DMS53 treated with DMSO at 0.1 percent for 48 hours (cell line): ENCODE measurements at regions not wholly inside any gene's neighbourhood (a gene's known extent, or its start where the extent isn't known, plus 50 kb on each side); places are given as distances from the start of the nearest gene placed in this dataset.

ENCODE experiments used
- DNase-seq: peaks from one replicate; lab custom pipeline; 2025; ENCODE audit not compliant: unreplicated experiment; lab: John Stamatoyannopoulos, UW

DNA sequence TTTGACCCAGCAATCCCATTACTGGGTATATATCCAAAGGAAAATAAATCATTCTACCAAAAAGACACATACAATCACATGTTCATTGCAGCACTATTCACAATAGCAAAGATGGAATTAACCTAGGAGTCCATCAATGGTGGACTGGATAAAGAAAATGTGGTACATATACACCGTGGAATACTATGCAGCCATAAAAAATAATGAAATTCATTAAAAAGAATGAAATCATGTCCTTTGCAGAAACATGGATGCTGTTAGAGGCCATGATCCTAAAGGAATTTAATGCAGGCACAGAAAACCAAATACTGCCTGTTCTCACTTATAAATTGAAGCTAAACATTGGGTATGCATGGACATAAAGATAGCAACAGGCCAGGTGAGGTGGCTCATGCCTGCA lies 61.9 kb upstream of the BMP6 start:
- DNase-seq: no peak

DNA sequence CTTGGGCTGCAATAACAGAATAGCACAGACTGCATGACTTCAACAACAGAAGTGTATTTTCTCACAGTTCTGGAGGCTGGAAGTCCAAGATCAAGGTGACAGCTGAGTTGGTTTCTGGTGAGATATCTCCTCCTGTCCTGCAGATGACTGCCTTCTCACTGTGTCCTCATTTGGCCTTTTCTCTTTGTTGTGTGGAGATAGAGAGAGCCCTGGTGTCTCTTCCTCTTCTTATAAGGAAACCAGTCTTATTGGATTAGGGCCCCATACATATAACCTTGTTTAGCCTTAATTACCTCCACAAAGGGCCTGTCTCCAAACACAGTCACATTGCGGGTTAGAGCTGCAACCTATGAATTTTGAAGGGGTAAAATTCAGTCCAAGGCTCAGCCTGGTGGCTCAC lies 57.0 kb upstream of the BMP6 start:
- no peak for DNase-seq

DNA sequence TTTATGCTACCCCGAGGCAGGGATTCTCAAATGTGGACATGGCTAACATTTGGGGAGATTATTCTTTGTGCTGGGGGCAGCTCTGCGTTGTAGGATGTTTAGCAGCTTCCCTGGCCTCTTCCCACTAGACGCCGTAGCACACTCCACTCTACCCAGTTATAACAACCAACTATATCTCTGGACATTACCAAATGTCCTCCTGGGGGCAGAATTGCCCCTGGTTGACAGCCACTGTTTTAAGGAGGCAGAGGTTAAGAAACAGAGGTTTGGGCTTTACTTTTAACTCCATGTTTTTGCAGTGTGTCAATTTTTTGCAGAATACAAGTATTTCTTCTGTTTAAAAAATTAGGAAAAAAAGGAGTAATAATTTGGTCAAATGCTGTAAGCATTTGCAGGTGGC lies 56.2 kb upstream of the BMP6 start:
- DNase-seq: no peak

DNA sequence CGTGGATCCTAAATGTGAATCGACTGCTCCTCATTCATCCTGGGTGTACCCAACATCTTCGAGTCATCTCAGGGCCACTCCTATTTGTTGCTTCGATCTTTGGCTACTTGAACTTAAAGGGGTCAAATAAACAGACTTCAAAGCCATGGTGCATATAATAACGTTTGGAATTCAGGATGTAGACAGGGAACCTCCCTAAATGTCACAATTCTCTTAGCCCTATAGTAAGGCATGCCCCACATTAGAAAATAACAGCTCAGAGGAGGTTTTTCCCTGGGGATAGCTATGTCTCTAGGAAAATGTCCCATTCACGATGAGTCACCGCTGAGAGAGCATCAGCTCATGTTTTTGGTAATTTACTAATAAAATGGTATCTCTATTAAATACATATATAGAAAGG lies 54.8 kb upstream of the BMP6 start:
- DNase-seq: no peak

DNA sequence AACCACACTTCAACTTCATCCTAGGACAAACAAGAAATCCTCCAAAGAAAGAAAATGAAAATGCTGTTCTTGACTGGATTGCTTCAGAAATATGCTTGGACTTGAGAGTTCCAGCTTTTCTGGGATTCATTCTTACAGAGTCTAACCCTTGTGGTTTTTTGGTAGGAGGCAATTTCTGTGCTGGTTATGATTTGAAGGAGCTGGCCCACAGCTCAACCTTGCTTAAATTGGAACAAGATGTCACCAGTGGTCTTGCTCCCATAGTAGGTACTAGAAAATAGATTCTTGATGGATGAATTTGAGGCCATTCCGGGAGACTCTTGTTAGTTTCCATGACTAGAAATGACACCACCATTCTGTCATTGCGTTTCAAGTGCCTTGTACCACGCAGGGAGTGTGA lies 54.3 kb upstream of the BMP6 start:
- DNase-seq: no peak

DNA sequence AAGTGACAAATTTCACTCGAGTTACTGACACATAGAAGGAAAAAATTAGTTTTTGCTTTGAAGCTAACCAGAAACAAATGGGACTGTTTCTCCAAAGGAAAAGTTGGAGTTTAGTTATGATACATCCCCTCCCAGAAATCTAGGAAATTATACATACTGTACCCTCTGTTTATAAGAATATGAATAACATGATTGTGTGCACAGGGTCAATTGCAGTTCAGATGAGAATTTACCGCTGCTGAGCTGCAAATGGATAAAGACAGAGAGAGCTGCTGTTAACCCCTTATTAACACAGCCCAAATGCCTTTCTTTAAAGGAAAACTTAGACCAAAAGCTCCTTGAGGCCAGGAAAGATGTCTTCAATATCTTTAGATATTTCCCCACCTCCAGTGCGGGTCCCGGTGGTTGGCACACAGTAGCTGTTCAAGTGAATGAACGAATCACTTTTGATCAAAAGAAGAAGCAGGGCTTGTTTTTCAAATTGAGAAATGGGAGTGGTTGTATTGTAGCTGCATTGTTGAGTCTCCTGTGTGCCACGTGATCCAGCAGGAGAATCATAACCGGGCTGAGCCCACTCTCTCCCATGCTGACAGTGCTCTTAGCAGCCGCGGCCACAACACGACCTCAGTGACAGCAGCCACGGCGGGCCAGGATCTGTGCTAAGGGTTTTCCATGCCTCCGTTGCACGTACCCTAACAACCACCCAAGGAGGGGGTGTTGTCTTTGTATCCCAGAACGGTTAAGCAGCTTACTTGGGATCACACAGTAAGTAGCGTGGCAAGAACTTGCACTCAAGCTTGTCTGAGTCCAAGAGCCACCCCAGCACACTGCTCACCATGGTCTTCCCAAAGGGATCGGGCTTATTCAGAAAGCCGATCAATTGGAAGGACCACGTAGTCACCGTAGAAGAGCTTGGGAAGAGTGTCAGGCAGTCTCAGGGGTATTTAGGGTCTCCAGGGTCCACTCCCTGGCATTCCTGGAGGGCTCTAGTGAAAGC lies 53.5 kb upstream of the BMP6 start:
- DNase-seq: no peak

DNA sequence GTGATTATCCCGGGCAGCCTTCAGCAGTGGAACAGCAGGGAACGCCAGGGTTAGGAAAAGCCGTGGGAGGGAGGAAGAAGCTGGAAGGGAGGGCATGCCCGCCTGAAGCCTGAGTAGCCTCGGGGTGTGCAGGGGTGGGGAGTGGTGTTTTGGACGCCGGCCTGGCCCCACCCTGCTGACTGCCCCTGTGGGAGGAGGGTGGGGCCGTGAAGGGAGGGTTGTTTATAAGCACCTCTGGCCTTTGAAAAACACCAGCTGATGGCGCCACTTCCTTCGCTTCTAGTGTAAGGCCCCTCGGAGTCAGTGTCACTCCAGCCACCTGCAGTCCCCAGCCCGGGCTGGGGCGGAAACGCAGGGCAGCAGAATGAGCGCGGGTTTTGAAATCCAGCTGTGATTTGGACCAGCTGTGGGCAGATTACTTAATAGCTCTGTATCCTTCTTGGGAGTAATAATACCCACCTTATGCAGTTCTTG lies 52.8 kb upstream of the BMP6 start:
- DNase-seq: no peak

DNA sequence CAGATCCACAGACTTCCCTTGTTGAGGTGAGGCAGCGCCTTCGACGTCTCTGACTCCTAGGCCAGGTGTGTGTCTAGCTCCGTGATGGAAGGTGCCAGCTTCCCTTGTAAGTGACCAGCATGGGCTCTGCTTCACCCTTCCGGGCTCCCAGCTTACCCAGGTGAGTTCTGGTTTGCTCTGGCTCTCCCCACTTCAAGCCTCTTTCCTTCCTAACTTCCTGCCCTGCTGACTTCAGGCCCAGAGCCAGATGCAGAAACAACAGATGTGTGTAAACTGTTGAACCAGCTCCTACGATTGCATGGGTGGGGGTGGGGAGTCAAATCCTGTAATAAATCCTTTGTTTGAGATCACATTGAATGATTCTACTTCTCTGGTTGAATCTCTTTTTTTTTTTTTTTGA lies 51.6 kb upstream of the BMP6 start:
- peak; percentile 83 for DNase-seq

DNA sequence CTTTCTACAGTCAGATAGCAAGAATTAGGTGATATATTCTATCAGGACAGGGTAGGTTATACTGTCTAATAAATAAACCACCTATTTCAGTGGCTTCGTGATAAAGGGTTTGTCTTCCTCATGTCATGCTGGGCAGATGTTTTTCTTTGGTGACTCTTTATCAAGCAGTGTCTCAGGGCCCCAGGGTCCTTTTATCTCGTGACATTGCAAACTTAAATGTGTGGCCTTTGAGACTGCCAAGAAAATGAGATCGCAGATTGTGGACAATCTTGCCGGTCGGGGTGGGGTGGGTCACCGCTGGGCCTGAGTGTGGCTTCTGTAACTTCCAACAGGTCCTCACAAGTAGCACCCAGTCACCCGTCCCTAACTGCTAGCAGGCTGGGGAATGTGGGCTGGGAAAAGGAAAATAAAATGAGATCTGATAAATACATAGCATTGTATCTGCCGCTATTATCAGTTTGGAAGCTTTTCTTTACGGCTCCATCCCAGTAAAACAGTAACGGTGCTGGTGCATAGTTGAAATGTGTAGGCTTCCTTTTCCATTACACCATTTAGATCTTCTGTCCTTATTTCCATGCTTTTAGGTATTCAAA lies 50.5 kb upstream of the BMP6 start:
- no peak for DNase-seq
